DND-41 (cell line): ENCODE measurements at regions not wholly inside any gene's neighbourhood (a gene's known extent, or its start where the extent isn't known, plus 50 kb on each side); places are given as distances from the start of the nearest gene placed in this dataset.
A peak's percentile ranks its signal among the peaks of the same experiment; 100 is the strongest.

ENCODE experiments used
- ATAC-seq: fragments of 200-7000 bp; cut with Tn5 transposase; 3 replicates; pipeline ENCODE4 v1.9.1; 2021; ENCODE audit warnings: low read depth; ENCODE audit not compliant: insufficient read depth
- DNase-seq: peaks from one replicate; pipeline ENCODE4 v3.0.0-alpha.2; 2020
- H2AFZ ChIP-seq: 2 replicates; pipeline ENCODE4 v1.6.0; 2012; ENCODE audit warnings: low read depth, low read length
- H3K27ac ChIP-seq: 2 replicates; pipeline ENCODE4 v1.5.1; 2012; ENCODE audit warnings: low read length, inconsistent platforms
- H3K27me3 ChIP-seq: fragments of 200-600 bp; sonication (generic); 2 replicates; pipeline ENCODE4 v1.6.0; 2012; ENCODE audit warnings: low read length, mild to moderate bottlenecking, inconsistent platforms; ENCODE audit not compliant: insufficient read depth, poor library complexity
- H3K36me3 ChIP-seq: 2 replicates; pipeline ENCODE4 v1.5.1; 2012; ENCODE audit warnings: low read length, inconsistent platforms; ENCODE audit not compliant: insufficient read depth
- H3K4me1 ChIP-seq: 2 replicates; pipeline ENCODE4 v1.5.1; 2012; ENCODE audit warnings: mild to moderate bottlenecking, low read length; ENCODE audit not compliant: insufficient read depth
- H3K4me2 ChIP-seq: 2 replicates; pipeline ENCODE4 v1.6.0; 2012; ENCODE audit warnings: mild to moderate bottlenecking, moderate library complexity, low read length, inconsistent platforms; ENCODE audit not compliant: insufficient read depth
- H3K4me3 ChIP-seq, 2 experiments: fragments of 200-600 bp in 1 of 2; shearing (Covaris generic) in 1 of 2; 2 replicates each; pipeline ENCODE4 v1.5.1; 2012 to 2016; ENCODE audit warnings: inconsistent platforms in 2 of 2, low read length in 2 of 2, mild to moderate bottlenecking in 2 of 2, low read depth in 1 of 2, moderate library complexity in 1 of 2
- H3K79me2 ChIP-seq: 2 replicates; pipeline ENCODE4 v1.6.0; 2012; ENCODE audit warnings: low read length, inconsistent platforms; ENCODE audit not compliant: insufficient read depth
- H3K9ac ChIP-seq: 2 replicates; pipeline ENCODE4 v1.6.0; 2012; ENCODE audit warnings: low read depth, mild to moderate bottlenecking, inconsistent platforms, low read length, moderate library complexity
- H3K9me3 ChIP-seq: 2 replicates; pipeline ENCODE4 v1.5.1; 2012; ENCODE audit warnings: low read length, moderate library complexity, mild to moderate bottlenecking, inconsistent platforms; ENCODE audit not compliant: insufficient read depth, severe bottlenecking
- H4K20me1 ChIP-seq: 2 replicates; pipeline ENCODE4 v1.6.0; 2012; ENCODE audit warnings: low read length; ENCODE audit not compliant: insufficient read depth
- EZH2 ChIP-seq: IDR thresholded peaks from 3 replicates; pipeline ENCODE4 v1.6.1; 2012; ENCODE audit warnings: borderline replicate concordance, low read depth, mild to moderate bottlenecking, moderate library complexity, low read length, inconsistent platforms; ENCODE audit not compliant: severe bottlenecking
- TF ChIP-seq, protein P1 (sequence below): IDR thresholded peaks from 2 replicates; pipeline ENCODE4 v1.5.1; 2012; ENCODE audit warnings: borderline replicate concordance, low read length, moderate library complexity, mild to moderate bottlenecking; ENCODE audit not compliant: poor library complexity, severe bottlenecking; ENCODE audit errors: extremely low read depth

DNA sequence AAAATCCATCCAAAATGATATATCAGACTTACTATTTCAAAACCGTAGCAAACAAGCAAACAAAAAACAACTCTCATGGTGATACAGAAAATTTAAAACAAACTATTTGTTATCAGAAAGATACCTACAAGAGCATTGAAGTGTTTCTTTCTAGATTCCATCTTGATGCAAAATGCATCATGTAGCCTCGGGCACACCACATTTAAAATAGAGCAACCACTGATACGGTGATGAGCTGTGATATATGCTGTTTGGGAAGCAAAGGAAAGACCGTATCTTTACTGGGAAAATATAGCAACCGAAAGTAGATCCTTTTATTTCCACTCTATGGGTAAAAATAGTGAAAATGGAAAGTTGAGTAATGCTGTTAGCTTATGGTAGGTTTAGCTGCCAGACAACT lies 892.0 kb downstream of the GATA3 start:
- TF ChIP-seq EZH2: no peak
- TF ChIP-seq, protein P1, sequence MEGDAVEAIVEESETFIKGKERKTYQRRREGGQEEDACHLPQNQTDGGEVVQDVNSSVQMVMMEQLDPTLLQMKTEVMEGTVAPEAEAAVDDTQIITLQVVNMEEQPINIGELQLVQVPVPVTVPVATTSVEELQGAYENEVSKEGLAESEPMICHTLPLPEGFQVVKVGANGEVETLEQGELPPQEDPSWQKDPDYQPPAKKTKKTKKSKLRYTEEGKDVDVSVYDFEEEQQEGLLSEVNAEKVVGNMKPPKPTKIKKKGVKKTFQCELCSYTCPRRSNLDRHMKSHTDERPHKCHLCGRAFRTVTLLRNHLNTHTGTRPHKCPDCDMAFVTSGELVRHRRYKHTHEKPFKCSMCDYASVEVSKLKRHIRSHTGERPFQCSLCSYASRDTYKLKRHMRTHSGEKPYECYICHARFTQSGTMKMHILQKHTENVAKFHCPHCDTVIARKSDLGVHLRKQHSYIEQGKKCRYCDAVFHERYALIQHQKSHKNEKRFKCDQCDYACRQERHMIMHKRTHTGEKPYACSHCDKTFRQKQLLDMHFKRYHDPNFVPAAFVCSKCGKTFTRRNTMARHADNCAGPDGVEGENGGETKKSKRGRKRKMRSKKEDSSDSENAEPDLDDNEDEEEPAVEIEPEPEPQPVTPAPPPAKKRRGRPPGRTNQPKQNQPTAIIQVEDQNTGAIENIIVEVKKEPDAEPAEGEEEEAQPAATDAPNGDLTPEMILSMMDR: no peak

DNA sequence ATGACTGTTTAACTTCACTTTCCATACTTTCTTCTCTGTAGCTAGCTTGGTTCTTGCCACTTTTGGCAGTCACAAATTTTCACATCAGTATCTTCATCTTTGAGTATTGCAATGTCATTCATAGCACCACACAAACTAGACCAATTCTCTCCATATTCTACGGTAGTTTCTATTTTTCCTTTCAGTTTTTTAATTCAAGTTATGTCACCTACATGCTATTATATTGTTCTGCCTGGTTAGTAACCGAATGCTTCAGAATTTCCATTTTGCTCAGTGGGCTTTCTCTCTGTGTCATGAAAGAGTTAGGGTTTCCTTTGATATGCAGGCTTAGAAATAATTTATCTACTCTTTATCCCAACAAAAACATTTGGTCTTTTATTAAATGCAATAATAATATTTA lies 896.5 kb downstream of the GATA3 start:
- ATAC-seq: no peak
- no peak for DNase-seq
- Histone ChIP-seq H3K4me3 (no peak overlapping the region), H3K79me2 (no peaks in the 10 kb centered on the region), H3K4me2 (no peak overlapping the region), H3K27me3 (no peaks in the 10 kb centered on the region), H3K4me1 (no peaks in the 10 kb centered on the region), H3K27ac (no peak overlapping the region), H3K36me3 (no peaks in the 10 kb centered on the region), H3K9me3 (no peaks in the 10 kb centered on the region), H2AFZ (no peak overlapping the region), H3K9ac (no peak overlapping the region), H4K20me1 (no peaks in the 10 kb centered on the region)
- TF ChIP-seq, protein P1: no peak
- no peak for TF ChIP-seq EZH2

More for the DNA sequence above, 892.0 kb downstream of the GATA3 start:
- Histone ChIP-seq H3K9ac (no peak overlapping the region), H4K20me1 (no peaks in the 10 kb centered on the region), H3K36me3 (no peaks in the 10 kb centered on the region), H3K4me1 (no peaks in the 10 kb centered on the region), H3K4me2 (no peak overlapping the region), H3K27me3 (no peaks in the 10 kb centered on the region), H3K4me3 (no peak overlapping the region), H2AFZ (no peak overlapping the region), H3K9me3 (no peaks in the 10 kb centered on the region), H3K79me2 (no peaks in the 10 kb centered on the region), H3K27ac (no peak overlapping the region)
- ATAC-seq: no peak
- DNase-seq: no peak

DNA sequence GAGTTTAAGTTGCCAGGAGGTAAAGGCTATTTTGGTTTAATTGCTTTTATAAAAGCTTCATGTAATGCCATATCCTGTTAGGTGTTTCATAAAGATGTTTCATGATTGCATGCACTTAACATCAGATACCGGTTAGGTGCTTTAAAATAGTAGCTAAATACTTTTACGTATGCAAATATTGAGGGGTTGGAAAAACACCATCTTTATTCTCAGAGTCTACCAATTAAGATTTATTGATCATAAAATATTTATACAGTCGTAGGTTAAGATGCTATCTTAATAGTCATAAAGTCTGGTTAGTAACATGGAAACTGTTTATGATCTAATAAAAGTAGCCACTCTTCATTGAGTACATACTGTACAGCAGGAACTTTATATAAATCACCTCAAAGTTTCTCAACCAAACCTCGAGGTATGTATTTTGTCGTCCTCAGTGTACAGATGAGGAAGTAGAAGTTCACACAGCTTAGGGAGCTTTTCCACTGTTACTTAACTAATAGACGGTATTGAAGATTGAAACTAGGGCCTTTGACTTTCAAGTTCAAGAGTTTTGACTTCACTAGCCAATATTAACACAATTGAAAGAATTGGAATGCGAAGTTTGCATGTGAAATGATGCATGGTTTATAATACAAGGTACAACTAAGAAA lies 897.1 kb downstream of the GATA3 start:
- Histone ChIP-seq H3K4me2 (no peak overlapping the region), H3K9ac (no peak overlapping the region), H3K9me3 (no peaks in the 10 kb centered on the region), H3K79me2 (no peaks in the 10 kb centered on the region), H3K4me1 (no peaks in the 10 kb centered on the region), H3K27ac (no peak overlapping the region), H3K4me3 (no peak overlapping the region), H3K27me3 (no peaks in the 10 kb centered on the region), H3K36me3 (no peaks in the 10 kb centered on the region), H2AFZ (no peak overlapping the region), H4K20me1 (no peaks in the 10 kb centered on the region)
- DNase-seq (no peak), ATAC-seq (no peak)
- TF ChIP-seq, protein P1: no peak
- TF ChIP-seq EZH2: no peak

DNA sequence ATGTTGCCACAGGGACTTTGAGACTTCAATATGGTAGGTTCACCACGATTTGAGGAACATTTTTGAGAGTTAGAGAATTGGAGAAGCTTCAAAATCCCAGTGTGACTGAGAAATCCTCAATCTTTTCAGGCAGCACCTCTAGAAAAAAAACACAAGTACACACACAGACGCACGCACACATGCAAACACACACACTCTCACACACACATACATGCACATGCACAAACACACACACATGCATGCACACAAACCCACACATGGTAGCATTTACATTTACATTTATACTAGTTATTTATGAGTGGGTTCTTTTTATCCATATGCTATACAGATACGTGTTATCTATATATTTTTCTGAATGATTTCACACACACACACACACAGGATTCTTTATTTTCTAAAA lies 901.9 kb downstream of the GATA3 start:
- no peak overlapping the region for H3K9ac ChIP-seq
- H3K79me2 ChIP-seq: no peaks in the 10 kb centered on the region
- H3K4me3 ChIP-seq: no peak overlapping the region
- no peak for DNase-seq
- no peaks in the 10 kb centered on the region for H3K36me3 ChIP-seq
- peak overlapping the region; percentile 56; the same call in 1 of the 2 replicates for H2AFZ ChIP-seq
- ATAC-seq: no peak
- no peak overlapping the region for H3K4me2 ChIP-seq
- H3K9me3 ChIP-seq: no peaks in the 10 kb centered on the region
- no peak overlapping the region for H3K27ac ChIP-seq
- H3K27me3 ChIP-seq: no peaks in the 10 kb centered on the region
- no peaks in the 10 kb centered on the region for H4K20me1 ChIP-seq
- no peaks in the 10 kb centered on the region for H3K4me1 ChIP-seq
- no peak for TF ChIP-seq EZH2
- TF ChIP-seq, protein P1: no peak
